B cell (primary cell): ENCODE measurements at regions not wholly inside any gene's neighbourhood (a gene's known extent, or its start where the extent isn't known, plus 50 kb on each side); places are given as distances from the start of the nearest gene placed in this dataset.

Source experiments
- ATAC-seq: fragments of 200-7000 bp; cut with Tn5 transposase; one replicate; pipeline ENCODE4 v1.10.0; 2021; ENCODE audit warnings: low read depth, mild to moderate bottlenecking, moderate number of reproducible peaks, moderate library complexity
- CTCF ChIA-PET: fragments of 350-600 bp; sonication (Branson Sonifier 250); formaldehyde crosslinking; loops from one replicate; lab custom pipeline; 2021; ENCODE audit warnings: antibody characterized with exemption, inconsistent platforms; lab: Charles Lee
- POLR2A ChIA-PET: fragments of 350-600 bp; sonication (Branson Sonifier 250); formaldehyde crosslinking; loops from one replicate; lab custom pipeline; 2021; ENCODE audit warnings: antibody characterized with exemption; lab: Charles Lee
- DNase-seq: peaks from one replicate; pipeline ENCODE4 v3.0.0; 2013
- H2AFZ ChIP-seq: 2 replicates; pipeline ENCODE4 v1.6.1; 2012; ENCODE audit warnings: mild to moderate bottlenecking, low read depth, low read length; ENCODE audit not compliant: insufficient read depth, poor library complexity, severe bottlenecking
- H3K27ac ChIP-seq, 2 donors: 1 replicate in 1 of 2; 2 replicates in 1 of 2; pipeline ENCODE4 v1.5.1; 2012 to 2013; ENCODE audit warnings: low read length in 2 of 2, mild to moderate bottlenecking in 2 of 2, moderate library complexity in 1 of 2
- H3K27me3 ChIP-seq, 4 experiments: fragments of 200-600 bp in 1 of 4; sonication (generic) in 1 of 4; replicated peaks in 1 of 4; 1 replicate in 2 of 4; 2 replicates in 2 of 4; pipeline versions ENCODE4 v1.6.1 to v1.7.0; 2013 to 2016; ENCODE audit warnings: low read length in 3 of 4, mild to moderate bottlenecking in 2 of 4, mixed read lengths in 1 of 4, moderate library complexity in 1 of 4; ENCODE audit not compliant: insufficient read depth in 4 of 4, control insufficient read depth in 3 of 4; ENCODE audit errors: control extremely low read depth in 1 of 4
- H3K36me3 ChIP-seq, 2 experiments: replicated peaks in 1 of 2; 1 replicate in 1 of 2; 2 replicates in 1 of 2; pipeline versions ENCODE4 v1.6.1 to v1.7.1; 2013; ENCODE audit warnings: low read length in 1 of 2; ENCODE audit not compliant: insufficient read depth in 2 of 2, control insufficient read depth in 1 of 2; ENCODE audit errors: control extremely low read depth in 1 of 2, extremely low read depth in 1 of 2
- H3K4me1 ChIP-seq, 2 donors: fragments of 200-600 bp in 1 of 2; sonication (generic) in 1 of 2; 1 replicate in 1 of 2; 2 replicates in 1 of 2; pipeline versions ENCODE4 v1.5.1 to v1.6.1; 2013 to 2017; ENCODE audit warnings: low read length in 2 of 2; ENCODE audit not compliant: control insufficient read depth in 2 of 2, insufficient read depth in 2 of 2
- H3K4me2 ChIP-seq: replicated peaks from 2 replicates; pipeline ENCODE3; 2012; ENCODE audit warnings: mild to moderate bottlenecking, low read depth, low read length; ENCODE audit not compliant: poor library complexity, severe bottlenecking
- H3K4me3 ChIP-seq, 5 experiments: fragments of 200-600 bp in 1 of 5; sonication (generic) in 1 of 5; 1 replicate in 3 of 5; 2 replicates in 2 of 5; pipeline versions ENCODE4 v1.5.1 to v1.7.0; 2011 to 2016; ENCODE audit warnings: low read length in 4 of 5, mild to moderate bottlenecking in 4 of 5, low read depth in 2 of 5, control low read depth in 1 of 5, moderate library complexity in 1 of 5; ENCODE audit not compliant: insufficient read depth in 1 of 5; ENCODE audit errors: control extremely low read depth in 1 of 5, extremely low read depth in 1 of 5
- H3K79me2 ChIP-seq: fragments of 200-600 bp; sonication (generic); one replicate; pipeline ENCODE4 v1.6.0; 2016; ENCODE audit warnings: low read length; ENCODE audit not compliant: control insufficient read depth, insufficient read depth
- H3K9ac ChIP-seq: fragments of 200-600 bp; sonication (generic); 2 replicates; pipeline ENCODE4 v1.6.1; 2017; ENCODE audit warnings: mild to moderate bottlenecking, low read length, moderate library complexity
- H3K9me3 ChIP-seq, 3 donors: one replicate each; pipeline versions ENCODE4 v1.6.1 to v1.7.1; 2013; ENCODE audit warnings: low read length in 2 of 3; ENCODE audit not compliant: control insufficient read depth in 2 of 3, insufficient read depth in 1 of 3; ENCODE audit errors: control extremely low read depth in 1 of 3
- H4K20me1 ChIP-seq: 2 replicates; pipeline ENCODE4 v1.6.0; 2012; ENCODE audit warnings: mild to moderate bottlenecking, low read length; ENCODE audit not compliant: insufficient read depth, control insufficient read depth, poor library complexity, severe bottlenecking
- H3K27ac Mint-ChIP-seq: one replicate; pipeline ENCODE4 v1.8.0; 2021; ENCODE audit warnings: mixed read lengths
- H3K27me3 Mint-ChIP-seq: one replicate; pipeline ENCODE4 v1.8.0; 2021; ENCODE audit warnings: mixed read lengths
- H3K4me1 Mint-ChIP-seq: one replicate; pipeline ENCODE4 v1.8.0; 2021; ENCODE audit warnings: mixed read lengths
- H3K4me3 Mint-ChIP-seq: one replicate; pipeline ENCODE4 v1.8.0; 2021; ENCODE audit warnings: mixed read lengths
- H3K9me3 Mint-ChIP-seq: one replicate; pipeline ENCODE4 v1.8.0; 2022; ENCODE audit warnings: mixed read lengths; ENCODE audit not compliant: insufficient read depth
- CTCF ChIP-seq: fragments of 200-600 bp; IDR thresholded peaks from one replicate; pipeline ENCODE4 v1.8.0; 2022; ENCODE audit warnings: antibody characterized with exemption, mild to moderate bottlenecking
- EZH2 ChIP-seq: IDR thresholded peaks from 2 replicates; pipeline ENCODE4 v1.6.1; 2012; ENCODE audit warnings: borderline replicate concordance, low read depth, mild to moderate bottlenecking, moderate library complexity, low read length; ENCODE audit not compliant: insufficient read depth, poor library complexity, severe bottlenecking
- WGBS: methylation state at CpG from one replicate; pipeline ENCODE4 v1.1.5; 2013; ENCODE audit warnings: missing lambda C conversion rate; ENCODE audit not compliant: insufficient coverage; 5-methylcytosine and 5-hydroxymethylcytosine counted together
- intact Hi-C: fragments of 100-400 bp; cut with micrococcal nuclease; formaldehyde crosslinking; loops from one replicate; pipeline ENCODE4 v1.10.0; 2022

GRCh38 chr4:60822986-60823385, 377.1 kb upstream of the ADGRL3 start:
- no peak for DNase-seq
- Histone ChIP-seq H3K4me3 (no peak overlapping the region), H3K27ac (no peak overlapping the region), H3K4me2 (no peak overlapping the region), H2AFZ (no peak overlapping the region), H3K4me1 (no peaks in the 10 kb centered on the region), H3K36me3 (no peaks in the 10 kb centered on the region), H4K20me1 (no peaks in the 10 kb centered on the region), H3K27me3 (no peaks in the 10 kb centered on the region), H3K79me2 (no peaks in the 10 kb centered on the region), H3K9ac (no peak overlapping the region), H3K9me3 (peaks cover 0 to 4% (median 0%) of the 10 kb centered on the region in 3 donors)
- Mint-ChIP-seq H3K4me1 (no peaks in the 10 kb centered on the region), H3K9me3 (peaks cover 4% of the 10 kb centered on the region), H3K27me3 (no peaks in the 10 kb centered on the region), H3K27ac (no peak overlapping the region), H3K4me3 (no peak overlapping the region)
- POLR2A ChIA-PET = no interaction called here
- ATAC-seq = no peak
- WGBS = 78% methylated on average over 1 of the region's 2 CpGs
- intact Hi-C loops = no loop called here
- CTCF ChIA-PET = no interaction called here
- TF ChIP-seq CTCF (no peak), EZH2 (no peak)

- peaks cover 0 to 4% (median 0%) of the 10 kb centered on the region in 3 donors for H3K9me3 ChIP-seq
- DNase-seq (no peak), ATAC-seq (no peak)
- intact Hi-C loops = no loop called here
- no peak overlapping the region for H3K4me3 Mint-ChIP-seq
- ChIA-PET POLR2A (no interaction called here), CTCF (no interaction called here)
- H3K4me1 ChIP-seq = no peaks in the 10 kb centered on the region
- H3K4me1 Mint-ChIP-seq = no peaks in the 10 kb centered on the region
- no peak overlapping the region for H3K27ac Mint-ChIP-seq
- no CpG with 5 or more reads among the region's 1 CpG for WGBS
- no peak overlapping the region for H3K4me3 ChIP-seq
- H3K27me3 Mint-ChIP-seq = no peaks in the 10 kb centered on the region
- no peaks in the 10 kb centered on the region for H3K27me3 ChIP-seq
- H3K4me2 ChIP-seq = no peak overlapping the region
- no peak overlapping the region for H3K9ac ChIP-seq
- H3K36me3 ChIP-seq = no peaks in the 10 kb centered on the region
- no peak overlapping the region for H2AFZ ChIP-seq
- H3K9me3 Mint-ChIP-seq = no peaks in the 10 kb centered on the region
- TF ChIP-seq CTCF (no peak), EZH2 (no peak)
- no peaks in the 10 kb centered on the region for H4K20me1 ChIP-seq
- H3K27ac ChIP-seq = no peak overlapping the region
- H3K79me2 ChIP-seq = no peaks in the 10 kb centered on the region
Observed at GRCh38 chr4:60840020-60840419, 360.1 kb upstream of the ADGRL3 start.
